Keratinocyte (primary cell): ENCODE measurements at regions not wholly inside any gene's neighbourhood (a gene's known extent, or its start where the extent isn't known, plus 50 kb on each side); places are given as distances from the start of the nearest gene placed in this dataset.

Experiments
- DNase-seq: peaks from one replicate; pipeline ENCODE4 v3.0.0-alpha.2; 2011; ENCODE audit warnings: low read depth, missing footprints, low spot score
- FAIRE-seq: peaks from 2 replicates; lab custom pipeline; 2011; peaks lifted over from hg19 to GRCh38; lab: Jason Lieb, UNC
- H2AFZ ChIP-seq: 2 replicates; pipeline ENCODE4 v1.6.0; 2012; ENCODE audit warnings: low read length, control low read depth, inconsistent platforms; ENCODE audit not compliant: control insufficient read depth
- H3K27ac ChIP-seq: 2 replicates; pipeline ENCODE4 v1.5.1; 2011; ENCODE audit warnings: low read length; ENCODE audit not compliant: control insufficient read depth, insufficient read depth
- H3K27me3 ChIP-seq: 3 replicates; pipeline ENCODE4 v1.6.0; 2011; ENCODE audit warnings: low read length; ENCODE audit not compliant: control insufficient read depth, insufficient read depth; ENCODE audit errors: extremely low read depth
- H3K36me3 ChIP-seq, 2 experiments: 2 replicates in 1 of 2; 3 replicates in 1 of 2; pipeline ENCODE4 v1.5.1; 2011; ENCODE audit warnings: low read length in 2 of 2, mild to moderate bottlenecking in 1 of 2; ENCODE audit not compliant: control insufficient read depth in 2 of 2, insufficient read depth in 2 of 2; ENCODE audit errors: extremely low read depth in 1 of 2
- H3K4me1 ChIP-seq: 3 replicates; pipeline ENCODE4 v1.5.1; 2011; ENCODE audit warnings: low read length; ENCODE audit not compliant: control insufficient read depth, insufficient read depth; ENCODE audit errors: extremely low read depth
- H3K4me2 ChIP-seq: 3 replicates; pipeline ENCODE4 v1.6.0; 2011; ENCODE audit warnings: low read depth, low read length; ENCODE audit not compliant: control insufficient read depth, insufficient read depth; ENCODE audit errors: extremely low read depth
- H3K4me3 ChIP-seq, 3 experiments: fragments of 200-600 bp in 1 of 3; sonication (generic) in 1 of 3; 2 replicates in 2 of 3; 3 replicates in 1 of 3; pipeline ENCODE4 v1.5.1; 2011 to 2016; ENCODE audit warnings: low read length in 3 of 3, mild to moderate bottlenecking in 3 of 3, control low read depth in 2 of 3, inconsistent platforms in 1 of 3, low read depth in 1 of 3, mixed read lengths in 1 of 3, mixed run types in 1 of 3, moderate library complexity in 1 of 3; ENCODE audit not compliant: control insufficient read depth in 2 of 3, insufficient read depth in 2 of 3; ENCODE audit errors: extremely low read depth in 1 of 3
- H3K79me2 ChIP-seq: 2 replicates; pipeline ENCODE4 v1.6.0; 2012; ENCODE audit warnings: low read length; ENCODE audit not compliant: control insufficient read depth, insufficient read depth
- H3K9ac ChIP-seq: 3 replicates; pipeline ENCODE4 v1.6.0; 2011; ENCODE audit warnings: low read length; ENCODE audit not compliant: control insufficient read depth, insufficient read depth; ENCODE audit errors: extremely low read depth
- H3K9me1 ChIP-seq: 3 replicates; pipeline ENCODE4 v1.6.0; 2011; ENCODE audit warnings: low read length; ENCODE audit not compliant: control insufficient read depth, insufficient read depth; ENCODE audit errors: extremely low read depth
- H3K9me3 ChIP-seq: 2 replicates; pipeline ENCODE4 v1.5.1; 2012; ENCODE audit warnings: low read depth, low read length; ENCODE audit not compliant: control insufficient read depth
- H4K20me1 ChIP-seq: 3 replicates; pipeline ENCODE4 v1.6.0; 2011; ENCODE audit warnings: low read length; ENCODE audit not compliant: control insufficient read depth, insufficient read depth; ENCODE audit errors: extremely low read depth
- EZH2 ChIP-seq: IDR thresholded peaks from one replicate; pipeline ENCODE4 v1.6.1; 2012; ENCODE audit warnings: inconsistent platforms, mild to moderate bottlenecking, low read length, moderate library complexity
- dilution Hi-C: fragments of 300-500 bp; cut with MboI; formaldehyde crosslinking; loops from one replicate; pipeline ENCODE4 v1.7.0; 2020; ENCODE audit warnings: low sequenced_read_pairs; ENCODE audit not compliant: extremely low pct_ligation_motif_present
- TF ChIP-seq, protein P1 (sequence below), 3 experiments: IDR thresholded peaks in 1 of 3; conservative IDR thresholded peaks in 1 of 3; optimal IDR thresholded peaks in 1 of 3; 2 replicates in 2 of 3; 3 replicates in 1 of 3; pipeline versions ENCODE3 to v1.5.1; 2011; ENCODE audit warnings: low read length in 3 of 3, mild to moderate bottlenecking in 3 of 3, moderate library complexity in 2 of 3, control low read depth in 1 of 3, inconsistent platforms in 1 of 3; ENCODE audit not compliant: insufficient read depth in 2 of 3; ENCODE audit errors: extremely low read depth in 1 of 3

DNA sequence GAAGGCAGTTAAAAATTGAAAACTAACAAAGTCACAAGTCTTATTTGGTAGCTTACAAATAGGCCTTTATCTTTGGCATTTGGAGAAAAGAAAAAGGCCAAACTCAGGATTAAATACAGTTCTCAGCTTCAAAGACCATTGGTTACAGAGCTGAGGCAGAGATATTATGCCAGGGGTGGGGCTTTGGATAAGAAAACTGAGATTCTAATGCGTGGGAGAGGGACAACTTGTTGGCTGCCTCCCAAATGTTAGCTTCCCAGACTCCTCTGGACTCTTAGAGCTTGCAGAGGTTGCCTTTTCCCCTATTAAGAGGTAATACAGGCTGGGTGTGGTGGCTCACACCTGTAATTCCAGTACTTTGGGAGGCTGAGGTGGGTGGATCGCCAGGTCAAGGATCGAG, 231.8 kb downstream of the SQOR start:
- Histone ChIP-seq H3K9me3 (no peaks in the 10 kb centered on the region), H3K4me1 (peaks cover 27% of the 10 kb centered on the region), H3K36me3 (no peaks in the 10 kb centered on the region), H3K4me3 (no peak overlapping the region), H2AFZ (no peak overlapping the region), H3K9ac (no peak overlapping the region), H3K79me2 (no peaks in the 10 kb centered on the region), H3K27ac (no peak overlapping the region), H3K4me2 (no peak overlapping the region), H4K20me1 (no peaks in the 10 kb centered on the region), H3K9me1 (no peaks in the 10 kb centered on the region), H3K27me3 (no peaks in the 10 kb centered on the region)
- TF ChIP-seq, protein P1, sequence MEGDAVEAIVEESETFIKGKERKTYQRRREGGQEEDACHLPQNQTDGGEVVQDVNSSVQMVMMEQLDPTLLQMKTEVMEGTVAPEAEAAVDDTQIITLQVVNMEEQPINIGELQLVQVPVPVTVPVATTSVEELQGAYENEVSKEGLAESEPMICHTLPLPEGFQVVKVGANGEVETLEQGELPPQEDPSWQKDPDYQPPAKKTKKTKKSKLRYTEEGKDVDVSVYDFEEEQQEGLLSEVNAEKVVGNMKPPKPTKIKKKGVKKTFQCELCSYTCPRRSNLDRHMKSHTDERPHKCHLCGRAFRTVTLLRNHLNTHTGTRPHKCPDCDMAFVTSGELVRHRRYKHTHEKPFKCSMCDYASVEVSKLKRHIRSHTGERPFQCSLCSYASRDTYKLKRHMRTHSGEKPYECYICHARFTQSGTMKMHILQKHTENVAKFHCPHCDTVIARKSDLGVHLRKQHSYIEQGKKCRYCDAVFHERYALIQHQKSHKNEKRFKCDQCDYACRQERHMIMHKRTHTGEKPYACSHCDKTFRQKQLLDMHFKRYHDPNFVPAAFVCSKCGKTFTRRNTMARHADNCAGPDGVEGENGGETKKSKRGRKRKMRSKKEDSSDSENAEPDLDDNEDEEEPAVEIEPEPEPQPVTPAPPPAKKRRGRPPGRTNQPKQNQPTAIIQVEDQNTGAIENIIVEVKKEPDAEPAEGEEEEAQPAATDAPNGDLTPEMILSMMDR (optimal IDR thresholded peaks at IDR 0.05 in 1 of 3, IDR thresholded peaks at IDR 0.05 in 1 of 3, conservative IDR thresholded peaks at IDR 0.05 in 1 of 3; ENCODE audit: extremely low read depth in 1 of 3, insufficient read depth in 2 of 3, low read length in 3 of 3) = no peak
- no peak for TF ChIP-seq EZH2
- dilution Hi-C loops = no loop called here
- no peak for DNase-seq
- FAIRE-seq = peak; percentile 5

DNA sequence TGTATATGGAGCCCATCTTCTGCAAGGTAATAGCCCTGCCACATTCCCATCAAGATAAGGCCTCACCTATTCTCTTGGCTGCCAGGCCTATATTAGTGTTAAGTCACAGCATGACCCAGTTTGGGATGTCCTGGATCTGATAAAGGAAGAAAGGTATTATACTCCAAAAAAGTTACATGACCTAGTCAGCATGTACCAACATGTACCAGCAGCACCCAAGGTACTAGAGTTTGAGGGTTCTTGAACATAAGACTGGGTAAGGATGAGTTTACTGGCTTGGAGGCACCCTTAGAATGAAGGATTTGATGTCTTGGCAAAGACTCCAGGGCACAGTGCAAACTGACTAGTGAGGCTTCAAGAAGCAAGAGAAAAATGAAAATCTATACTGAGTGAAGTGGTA, 232.5 kb downstream of the SQOR start:
- dilution Hi-C loops = no loop called here
- H3K36me3 ChIP-seq = no peaks in the 10 kb centered on the region
- no peak for TF ChIP-seq EZH2
- TF ChIP-seq, protein P1 (optimal IDR thresholded peaks at IDR 0.05 in 1 of 3, IDR thresholded peaks at IDR 0.05 in 1 of 3, conservative IDR thresholded peaks at IDR 0.05 in 1 of 3; ENCODE audit: extremely low read depth in 1 of 3, insufficient read depth in 2 of 3, low read length in 3 of 3) = no peak
- H3K9me1 ChIP-seq = no peaks in the 10 kb centered on the region
- DNase-seq (no peak), FAIRE-seq (peak; percentile 67)
- no peaks in the 10 kb centered on the region for H4K20me1 ChIP-seq
- no peak overlapping the region for H3K27ac ChIP-seq
- no peaks in the 10 kb centered on the region for H3K9me3 ChIP-seq
- no peaks in the 10 kb centered on the region for H3K27me3 ChIP-seq
- H3K79me2 ChIP-seq = no peaks in the 10 kb centered on the region
- peaks cover 26% of the 10 kb centered on the region for H3K4me1 ChIP-seq
- peak overlapping the region; percentile 19 for H3K4me2 ChIP-seq
- no peak overlapping the region for H3K9ac ChIP-seq
- no peak overlapping the region for H3K4me3 ChIP-seq
- no peak overlapping the region for H2AFZ ChIP-seq
